ENCODE measurements at regions not wholly inside any gene's neighbourhood (a gene's known extent, or its start where the extent isn't known, plus 50 kb on each side); places are given as distances from the start of the nearest gene placed in this dataset.

- H2BK15ac ChIP-seq (ENCODE audit: low read depth, low read length), result no peak overlapping the region
- H3K23me2 ChIP-seq (ENCODE audit: insufficient read length, low read depth, low read length, poor library complexity, severe bottlenecking), result no peaks in the 10 kb centered on the region
- TF ChIP-seq CTCF (conservative IDR thresholded peaks at IDR 0.05), result no peak
- no peak overlapping the region for H3K9ac ChIP-seq (ENCODE audit: extremely low read depth, insufficient read length, low read length)
- Mint-ChIP-seq H3K36me3 (ENCODE audit: insufficient read depth in 1 of 3, low read depth in 3 of 3) (no peaks in the 10 kb centered on the region), H3K27ac (no peak overlapping the region), H3K9me3 (no peaks in the 10 kb centered on the region), H3K4me1 (no peaks in the 10 kb centered on the region), H3K27me3 (ENCODE audit: low read depth) (peaks cover 19% of the 10 kb centered on the region), H3K4me3 (no peak overlapping the region)
- no peak overlapping the region for H2AFZ ChIP-seq (ENCODE audit: low read length)
- H2AK5ac ChIP-seq (ENCODE audit: insufficient read length, low read length), result no peak overlapping the region
- H3K79me2 ChIP-seq (ENCODE audit: insufficient read depth, low read length), result no peaks in the 10 kb centered on the region
- H4K8ac ChIP-seq (replicated peaks; ENCODE audit: insufficient read length, low read depth, low read length), result no peak overlapping the region
- no peak overlapping the region for H3K56ac ChIP-seq (ENCODE audit: insufficient read length, low read depth, low read length)
- H4K5ac ChIP-seq (ENCODE audit: insufficient read length, low read depth, low read length), result no peak overlapping the region
- H3K27ac ChIP-seq (ENCODE audit: insufficient read length, low read depth, low read length), result no peak overlapping the region
- no peak overlapping the region for H2BK12ac ChIP-seq (ENCODE audit: insufficient read length, low read depth, low read length)
- H3K4me2 ChIP-seq (ENCODE audit: insufficient read depth, insufficient read length, low read length), result no peak overlapping the region
- no peak for DNase-seq
- H3K9me3 ChIP-seq (ENCODE audit: control insufficient read depth, low read depth, low read length), result no peaks in the 10 kb centered on the region
- H3T11ph ChIP-seq (ENCODE audit: low read length), result no peak overlapping the region
- H3K14ac ChIP-seq (ENCODE audit: insufficient read depth, low read length), result no peak overlapping the region
- no peak overlapping the region for H3K23ac ChIP-seq (ENCODE audit: insufficient read length, low read depth, low read length)
- no peak overlapping the region for H3K18ac ChIP-seq (ENCODE audit: insufficient read length, low read depth, low read length)
- no peak overlapping the region for H2BK5ac ChIP-seq (ENCODE audit: insufficient read length, low read length)
- no peak overlapping the region for H2BK120ac ChIP-seq (ENCODE audit: low read depth, low read length, poor library complexity, severe bottlenecking)
- no peaks in the 10 kb centered on the region for H4K20me1 ChIP-seq (ENCODE audit: control insufficient read depth, insufficient read depth, insufficient read length)
- no peak overlapping the region for H4K91ac ChIP-seq (ENCODE audit: insufficient read length, low read depth, low read length)
- no peaks in the 10 kb centered on the region for H3K27me3 ChIP-seq (ENCODE audit: insufficient read depth, low read length)
- H3K4me1 ChIP-seq (ENCODE audit: insufficient read depth, low read length), result no peaks in the 10 kb centered on the region
- H3K79me1 ChIP-seq (ENCODE audit: insufficient read depth, low read depth, low read length, poor library complexity, severe bottlenecking), result no peaks in the 10 kb centered on the region
- WGBS (ENCODE audit: extremely low coverage, insufficient read length, low lambda C conversion rate), result no CpG with 5 or more reads among the region's 1 CpG
- H2BK20ac ChIP-seq (ENCODE audit: low read depth, low read length, poor library complexity, severe bottlenecking), result no peak overlapping the region
- H3K4ac ChIP-seq (ENCODE audit: low read depth, low read length), result no peak overlapping the region
Observed at GRCh38 chr3:111324645-111325044, 217.4 kb upstream of the CD96 start.
